ENCODE measurements at regions not wholly inside any gene's neighbourhood (a gene's known extent, or its start where the extent isn't known, plus 50 kb on each side); places are given as distances from the start of the nearest gene placed in this dataset.

- no peak for TF ChIP-seq CTCF (IDR thresholded peaks at IDR 0.05; ENCODE audit: low read depth, low read length)
- DNase-seq (ENCODE audit: low read depth in 2 of 2): no peak
- no peak overlapping the region for H3K4me3 ChIP-seq (replicated peaks in 1 of 2; ENCODE audit: low read depth in 2 of 2, low read length in 2 of 2)
These were observed 70.2 kb upstream of the TPRG1 start for GRCh38 chr3:189101594-189101993.

DNA sequence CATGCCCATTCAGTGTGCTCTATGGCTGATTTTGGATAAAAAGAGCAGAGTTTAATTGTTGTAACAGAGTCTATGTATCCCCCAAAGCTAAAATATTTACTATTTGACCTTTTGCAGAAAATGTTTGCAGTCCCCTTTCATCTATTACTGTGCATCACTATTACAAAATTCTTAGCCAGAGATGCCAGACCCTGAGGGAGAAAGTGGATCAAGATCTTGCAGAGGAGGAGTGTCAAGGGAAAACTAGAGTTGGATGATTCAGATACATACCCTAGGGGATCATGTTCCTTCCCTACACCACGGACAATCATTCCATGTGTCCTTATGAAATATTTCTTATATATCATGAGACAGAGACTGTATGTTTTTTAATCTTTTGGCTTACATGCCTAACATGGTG lies 68.6 kb upstream of the TPRG1 start:
- TF ChIP-seq CTCF (IDR thresholded peaks at IDR 0.05; ENCODE audit: low read depth, low read length): no peak
- no peak for DNase-seq (ENCODE audit: low read depth in 2 of 2)
- no peak overlapping the region for H3K4me3 ChIP-seq (replicated peaks in 1 of 2; ENCODE audit: low read depth in 2 of 2, low read length in 2 of 2)

GRCh38 chr3:189108067-189108466 lies 63.7 kb upstream of the TPRG1 start:
- no peak overlapping the region for H3K4me3 ChIP-seq (replicated peaks in 1 of 2; ENCODE audit: low read depth in 2 of 2, low read length in 2 of 2)
- no peak for TF ChIP-seq CTCF (IDR thresholded peaks at IDR 0.05; ENCODE audit: low read depth, low read length)
- DNase-seq (ENCODE audit: low read depth in 2 of 2): no peak

DNA sequence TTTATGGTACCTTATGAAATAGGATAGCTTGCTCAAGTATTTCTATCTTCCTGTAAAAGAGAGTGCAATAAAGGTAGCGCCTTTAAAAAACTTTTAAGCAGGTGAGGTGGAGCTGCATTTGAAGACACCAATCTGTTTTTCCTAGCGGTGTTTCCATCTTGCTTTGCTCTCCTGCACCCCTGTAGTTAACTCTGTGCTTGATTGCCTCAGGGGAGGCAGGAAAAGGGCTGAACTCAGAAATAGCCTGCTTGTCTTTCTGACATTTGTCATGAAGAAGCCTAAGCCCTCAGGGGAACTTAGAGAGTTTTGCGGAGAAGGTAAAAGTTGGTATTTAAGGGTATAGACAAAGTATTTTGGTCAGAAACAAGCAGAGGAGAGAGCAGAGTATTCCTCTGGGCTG lies 63.0 kb upstream of the TPRG1 start:
- no peak overlapping the region for H3K4me3 ChIP-seq (replicated peaks in 1 of 2; ENCODE audit: low read depth in 2 of 2, low read length in 2 of 2)
- DNase-seq (ENCODE audit: low read depth in 2 of 2): no peak
- TF ChIP-seq CTCF (IDR thresholded peaks at IDR 0.05; ENCODE audit: low read depth, low read length): no peak

GRCh38 chr3:189109145-189109544 lies 62.6 kb upstream of the TPRG1 start:
- H3K4me3 ChIP-seq (replicated peaks in 1 of 2; ENCODE audit: low read depth in 2 of 2, low read length in 2 of 2): no peak overlapping the region
- TF ChIP-seq CTCF (IDR thresholded peaks at IDR 0.05; ENCODE audit: low read depth, low read length): no peak
- DNase-seq (ENCODE audit: low read depth in 2 of 2): no peak

DNA sequence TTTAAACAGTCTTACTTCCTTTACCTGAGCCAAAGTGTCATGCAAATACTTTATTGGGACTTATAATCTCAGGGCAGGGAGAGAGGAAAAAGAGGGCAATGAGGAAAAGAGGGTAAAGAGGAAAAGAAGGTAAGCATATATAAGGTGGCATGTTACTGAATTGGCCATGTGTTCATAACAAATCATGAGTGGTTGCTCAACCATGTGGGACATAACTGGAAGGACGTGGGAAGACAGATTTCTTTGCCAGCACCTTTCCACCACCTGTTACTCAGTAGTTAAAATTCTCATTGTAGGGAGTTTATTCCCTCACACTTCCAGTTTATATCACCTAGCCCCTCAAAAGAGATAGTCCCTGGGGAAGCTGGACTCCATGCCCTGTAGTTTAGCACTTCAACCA lies 54.7 kb upstream of the TPRG1 start:
- no peak for TF ChIP-seq CTCF (IDR thresholded peaks at IDR 0.05; ENCODE audit: low read depth, low read length)
- no peak overlapping the region for H3K4me3 ChIP-seq (replicated peaks in 1 of 2; ENCODE audit: low read depth in 2 of 2, low read length in 2 of 2)
- no peak for DNase-seq (ENCODE audit: low read depth in 2 of 2)

DNA sequence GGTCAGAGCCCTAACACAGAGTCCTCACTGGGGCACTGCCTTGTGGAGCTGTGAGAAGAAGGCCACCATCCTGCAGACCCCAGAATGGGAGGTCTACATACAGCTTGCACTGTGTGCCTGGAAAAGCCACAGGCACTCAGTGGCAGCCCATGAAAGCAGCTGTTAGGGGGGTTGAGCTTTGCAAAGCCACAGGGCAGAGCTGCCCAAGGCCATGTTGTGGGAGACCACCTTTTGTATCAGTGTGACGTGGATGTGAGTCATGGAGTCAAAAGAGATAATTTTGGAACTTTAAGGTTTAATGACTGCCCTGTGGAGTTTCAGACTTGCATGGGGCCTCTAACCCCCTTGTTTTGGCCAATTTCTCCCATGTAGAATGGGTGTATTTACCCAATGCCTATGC lies 52.9 kb upstream of the TPRG1 start:
- TF ChIP-seq CTCF (IDR thresholded peaks at IDR 0.05; ENCODE audit: low read depth, low read length): no peak
- DNase-seq (ENCODE audit: low read depth in 2 of 2): no peak
- H3K4me3 ChIP-seq (replicated peaks in 1 of 2; ENCODE audit: low read depth in 2 of 2, low read length in 2 of 2): no peak overlapping the region

Data from cardiac fibroblast (primary cell).